H9 (cell line): ENCODE measurements at regions not wholly inside any gene's neighbourhood (a gene's known extent, or its start where the extent isn't known, plus 50 kb on each side); places are given as distances from the start of the nearest gene placed in this dataset.

ENCODE experiments used
- DNase-seq: peaks from one replicate; pipeline ENCODE4 v3.0.0-alpha.2; 2017
- H2AFZ ChIP-seq: one replicate; pipeline ENCODE4 v1.6.1; 2013; ENCODE audit warnings: mild to moderate bottlenecking, low read length, control low read depth, moderate library complexity
- H2AK5ac ChIP-seq: 2 replicates; pipeline ENCODE4 v1.6.1; 2013; ENCODE audit warnings: low read length, control low read depth, mixed read lengths; ENCODE audit not compliant: insufficient read length
- H2BK120ac ChIP-seq: one replicate; pipeline ENCODE4 v1.6.1; 2013; ENCODE audit warnings: low read depth, mild to moderate bottlenecking, low read length, control low read depth, inconsistent platforms; ENCODE audit not compliant: poor library complexity, severe bottlenecking
- H2BK12ac ChIP-seq: 2 replicates; pipeline ENCODE4 v1.6.1; 2013; ENCODE audit warnings: low read length, control low read depth, mixed read lengths, low read depth; ENCODE audit not compliant: insufficient read length
- H2BK15ac ChIP-seq: 2 replicates; pipeline ENCODE4 v1.6.1; 2013; ENCODE audit warnings: low read depth, low read length, control low read depth
- H2BK20ac ChIP-seq: one replicate; pipeline ENCODE4 v1.6.1; 2013; ENCODE audit warnings: low read depth, mild to moderate bottlenecking, low read length, control low read depth, inconsistent platforms; ENCODE audit not compliant: poor library complexity, severe bottlenecking
- H2BK5ac ChIP-seq: 2 replicates; pipeline ENCODE4 v1.6.1; 2013; ENCODE audit warnings: low read length, control low read depth, mixed read lengths; ENCODE audit not compliant: insufficient read length
- H3K14ac ChIP-seq: 2 replicates; pipeline ENCODE4 v1.6.1; 2013; ENCODE audit warnings: low read length, control low read depth; ENCODE audit not compliant: insufficient read depth
- H3K18ac ChIP-seq: 2 replicates; pipeline ENCODE4 v1.6.1; 2013; ENCODE audit warnings: low read depth, mild to moderate bottlenecking, mixed read lengths, low read length, control low read depth; ENCODE audit not compliant: insufficient read length
- H3K23ac ChIP-seq: 2 replicates; pipeline ENCODE4 v1.6.1; 2013; ENCODE audit warnings: low read length, control low read depth, mixed read lengths, low read depth; ENCODE audit not compliant: insufficient read length
- H3K23me2 ChIP-seq: 2 replicates; pipeline ENCODE4 v1.6.1; 2013; ENCODE audit warnings: low read depth, mild to moderate bottlenecking, mixed read lengths, low read length, control low read depth; ENCODE audit not compliant: insufficient read length, poor library complexity, severe bottlenecking
- H3K27ac ChIP-seq: 2 replicates; pipeline ENCODE4 v1.5.1; 2013; ENCODE audit warnings: low read length, control low read depth, mixed read lengths, low read depth; ENCODE audit not compliant: insufficient read length
- H3K27me3 ChIP-seq: 2 replicates; pipeline ENCODE4 v1.6.1; 2013; ENCODE audit warnings: low read length, control low read depth, inconsistent platforms; ENCODE audit not compliant: insufficient read depth
- H3K4ac ChIP-seq: 2 replicates; pipeline ENCODE4 v1.6.1; 2013; ENCODE audit warnings: low read depth, mild to moderate bottlenecking, control low read depth, inconsistent platforms, low read length, moderate library complexity
- H3K4me1 ChIP-seq: 2 replicates; pipeline ENCODE4 v1.6.1; 2013; ENCODE audit warnings: low read length, control low read depth, inconsistent platforms; ENCODE audit not compliant: insufficient read depth
- H3K4me2 ChIP-seq: 2 replicates; pipeline ENCODE4 v1.6.1; 2013; ENCODE audit warnings: low read length, control low read depth, mixed read lengths; ENCODE audit not compliant: insufficient read length, insufficient read depth
- H3K56ac ChIP-seq: 2 replicates; pipeline ENCODE4 v1.6.1; 2013; ENCODE audit warnings: low read depth, mild to moderate bottlenecking, mixed read lengths, low read length, control low read depth; ENCODE audit not compliant: insufficient read length
- H3K79me1 ChIP-seq: 2 replicates; pipeline ENCODE4 v1.6.1; 2013; ENCODE audit warnings: low read depth, mild to moderate bottlenecking, moderate library complexity, low read length, control low read depth, inconsistent platforms; ENCODE audit not compliant: insufficient read depth, poor library complexity, severe bottlenecking
- H3K79me2 ChIP-seq: 2 replicates; pipeline ENCODE4 v1.6.1; 2013; ENCODE audit warnings: low read length, control low read depth, inconsistent platforms; ENCODE audit not compliant: insufficient read depth
- H3K9ac ChIP-seq: 2 replicates; pipeline ENCODE4 v1.6.1; 2013; ENCODE audit warnings: low read length, control low read depth, mixed read lengths; ENCODE audit not compliant: insufficient read length; ENCODE audit errors: extremely low read depth
- H3K9me3 ChIP-seq: one replicate; pipeline ENCODE4 v1.6.1; 2013; ENCODE audit warnings: low read depth, low read length, inconsistent platforms; ENCODE audit not compliant: control insufficient read depth
- H3T11ph ChIP-seq: one replicate; pipeline ENCODE4 v1.6.1; 2013; ENCODE audit warnings: mild to moderate bottlenecking, low read length, control low read depth, inconsistent platforms
- H4K20me1 ChIP-seq: one replicate; pipeline ENCODE4 v1.6.1; 2013; ENCODE audit not compliant: control insufficient read depth, insufficient read length, insufficient read depth
- H4K5ac ChIP-seq: 2 replicates; pipeline ENCODE4 v1.6.1; 2013; ENCODE audit warnings: low read depth, mild to moderate bottlenecking, mixed read lengths, low read length, control low read depth; ENCODE audit not compliant: insufficient read length
- H4K8ac ChIP-seq: replicated peaks from 2 replicates; pipeline ENCODE4 v1.6.1; 2013; ENCODE audit warnings: low read length, control low read depth, mixed read lengths, low read depth; ENCODE audit not compliant: insufficient read length
- H4K91ac ChIP-seq: 2 replicates; pipeline ENCODE4 v1.6.1; 2013; ENCODE audit warnings: low read depth, mild to moderate bottlenecking, moderate library complexity, mixed read lengths, low read length, control low read depth; ENCODE audit not compliant: insufficient read length
- H3K27ac Mint-ChIP-seq, 3 experiments: 2 replicates in 2 of 3; 3 replicates in 1 of 3; pipeline ENCODE4 v1.8.0; 2020 to 2021; ENCODE audit warnings: mixed read lengths in 3 of 3, mild to moderate bottlenecking in 1 of 3, moderate library complexity in 1 of 3
- H3K27me3 Mint-ChIP-seq: 2 replicates; pipeline ENCODE4 v1.8.0; 2021; ENCODE audit warnings: low read depth, mild to moderate bottlenecking, moderate library complexity, mixed read lengths
- H3K36me3 Mint-ChIP-seq, 3 experiments: 2 replicates in 2 of 3; 3 replicates in 1 of 3; pipeline ENCODE4 v1.8.0; 2020 to 2021; ENCODE audit warnings: low read depth in 3 of 3, mixed read lengths in 3 of 3; ENCODE audit not compliant: insufficient read depth in 1 of 3
- H3K4me1 Mint-ChIP-seq, 2 experiments: 2 replicates each; pipeline ENCODE4 v1.8.0; 2020; ENCODE audit warnings: mixed read lengths in 2 of 2
- H3K4me3 Mint-ChIP-seq, 2 experiments: 2 replicates in 1 of 2; 3 replicates in 1 of 2; pipeline ENCODE4 v1.8.0; 2020 to 2021; ENCODE audit warnings: mild to moderate bottlenecking in 2 of 2, mixed read lengths in 2 of 2, moderate library complexity in 1 of 2
- H3K9me3 Mint-ChIP-seq, 2 experiments: 2 replicates in 1 of 2; 3 replicates in 1 of 2; pipeline ENCODE4 v1.8.0; 2020; ENCODE audit warnings: mild to moderate bottlenecking in 2 of 2, mixed read lengths in 2 of 2, moderate library complexity in 1 of 2
- CTCF ChIP-seq: fragments of 200-600 bp; sonication (generic); conservative IDR thresholded peaks from 3 replicates; pipeline ENCODE4 v1.8.0; 2021; ENCODE audit warnings: antibody characterized with exemption, mild to moderate bottlenecking
- WGBS: extraction: QIAGEN DNeasy Blood & Tissue Kit; methylation state at CpG from one replicate; pipeline ENCODE4 v1.1.7; 2013; ENCODE audit warnings: missing lambda C conversion rate, low lambda C conversion rate, mixed read lengths; ENCODE audit not compliant: insufficient read length; ENCODE audit errors: extremely low coverage; 5-methylcytosine and 5-hydroxymethylcytosine counted together

DNA sequence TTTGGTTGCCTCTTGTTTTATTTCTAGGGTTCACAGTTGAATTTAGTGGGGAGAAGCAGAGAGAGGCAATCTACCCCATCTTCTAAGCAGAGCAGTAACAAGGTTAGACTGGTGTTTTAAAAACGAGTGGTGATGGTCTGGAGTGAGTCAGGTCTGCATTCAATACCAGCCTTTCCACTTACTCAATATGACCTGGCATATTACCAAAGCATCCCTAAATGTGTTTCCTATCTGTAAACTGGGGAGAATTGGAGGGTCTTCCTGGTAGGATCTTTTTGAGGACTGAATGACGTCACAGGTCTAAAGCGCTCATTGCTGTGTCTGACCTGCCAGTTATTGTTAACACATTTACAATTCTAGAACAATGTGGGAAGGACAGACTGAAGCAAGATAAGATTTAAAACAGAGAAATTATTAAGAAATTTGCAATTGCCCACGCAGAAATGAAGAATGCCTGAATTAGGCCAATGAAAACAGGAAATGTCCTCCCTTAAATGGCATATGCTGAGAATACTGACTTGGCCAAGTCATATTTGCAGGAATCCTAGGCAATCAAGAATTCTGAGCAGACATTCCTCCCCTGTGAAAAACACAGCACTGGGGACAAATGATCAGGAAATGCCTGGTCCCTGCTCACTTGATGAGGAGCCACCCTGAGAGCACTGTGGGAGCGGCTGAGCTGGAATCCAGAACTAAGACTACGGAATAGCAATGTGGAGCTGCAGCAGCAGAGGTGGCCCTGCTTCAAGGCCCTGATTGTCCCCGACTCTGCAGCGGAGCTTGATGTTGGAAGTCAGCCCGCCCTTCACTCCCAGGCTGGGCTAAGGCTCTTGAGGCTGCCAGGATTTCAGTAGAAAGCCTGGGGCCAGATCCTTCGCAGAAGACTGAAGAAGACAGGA, 184.5 kb upstream of the CXCL12 start:
- Histone ChIP-seq H4K20me1 (no peaks in the 10 kb centered on the region), H3K79me2 (no peaks in the 10 kb centered on the region), H3K23me2 (no peaks in the 10 kb centered on the region), H3K9ac (no peak overlapping the region), H3K23ac (no peak overlapping the region), H3K14ac (peak overlapping the region; percentile 27; the same call in 1 of the 2 replicates), H2BK120ac (no peak overlapping the region), H2BK20ac (no peak overlapping the region), H3K4me2 (no peak overlapping the region), H3K18ac (no peak overlapping the region), H3K56ac (no peak overlapping the region), H3K27me3 (no peaks in the 10 kb centered on the region), H3K4ac (no peak overlapping the region), H2BK5ac (no peak overlapping the region), H2AFZ (no peak overlapping the region), H3K79me1 (no peaks in the 10 kb centered on the region), H3T11ph (no peak overlapping the region), H3K9me3 (no peaks in the 10 kb centered on the region), H4K8ac (no peak overlapping the region), H2BK12ac (no peak overlapping the region), H4K5ac (no peak overlapping the region), H3K4me1 (no peaks in the 10 kb centered on the region), H2BK15ac (no peak overlapping the region), H3K27ac (no peak overlapping the region), H4K91ac (no peak overlapping the region), H2AK5ac (no peak overlapping the region)
- WGBS, result no CpG with 5 or more reads among the region's 10 CpGs
- Mint-ChIP-seq H3K27ac (no peak overlapping the region), H3K4me1 (peaks cover 2 to 3% of the 10 kb centered on the region in 2 experiments; a peak in 3 of 4 replicates), H3K36me3 (no peaks in the 10 kb centered on the region), H3K4me3 (no peak overlapping the region), H3K27me3 (peaks cover 6% of the 10 kb centered on the region), H3K9me3 (no peaks in the 10 kb centered on the region; a peak in 1 of 5 replicates)
- no peak for TF ChIP-seq CTCF
- DNase-seq, result no peak
